Activated CD4-positive, alpha-beta T cell treated with anti-CD3 and anti-CD28 coated beads for 48 hours (primary cell): ENCODE measurements at regions not wholly inside any gene's neighbourhood (a gene's known extent, or its start where the extent isn't known, plus 50 kb on each side); places are given as distances from the start of the nearest gene placed in this dataset.

ENCODE experiments used
- DNase-seq: peaks from one replicate; pipeline ENCODE4 v3.0.0-alpha.2; 2020

DNA sequence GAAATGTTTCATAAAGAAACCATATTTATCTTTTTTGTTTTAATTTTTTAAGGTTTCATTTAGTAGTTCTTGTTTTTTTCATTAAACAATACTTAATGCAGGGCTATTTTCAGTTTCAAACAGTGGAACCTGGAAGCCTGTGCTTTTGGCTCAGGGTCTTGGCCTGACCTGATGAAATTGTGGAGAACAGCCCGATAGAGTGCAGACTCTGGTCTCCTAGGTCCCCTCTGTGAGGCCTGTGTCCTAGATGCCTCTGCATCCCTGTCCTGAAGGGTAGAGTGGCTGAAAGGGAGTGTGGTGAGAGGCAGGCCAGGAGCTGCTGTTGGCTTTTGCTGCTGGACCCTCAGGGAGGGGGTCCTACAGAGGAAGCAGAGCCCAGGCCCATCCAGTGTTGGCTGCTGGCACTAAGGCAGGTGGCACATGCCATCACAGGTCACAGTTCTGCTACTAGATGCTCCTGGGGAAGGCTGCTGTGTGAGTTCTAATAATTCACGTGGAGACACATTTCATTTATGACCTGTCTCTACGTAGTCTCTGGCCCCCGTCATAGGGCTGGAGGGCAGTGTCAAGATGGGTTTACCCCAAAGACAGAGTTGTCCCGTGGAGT is 201.0 kb upstream of the COPS8 start:
- no peak for DNase-seq

GRCh38 chr2:236886456-236886855 is 199.2 kb upstream of the COPS8 start:
- no peak for DNase-seq

DNA sequence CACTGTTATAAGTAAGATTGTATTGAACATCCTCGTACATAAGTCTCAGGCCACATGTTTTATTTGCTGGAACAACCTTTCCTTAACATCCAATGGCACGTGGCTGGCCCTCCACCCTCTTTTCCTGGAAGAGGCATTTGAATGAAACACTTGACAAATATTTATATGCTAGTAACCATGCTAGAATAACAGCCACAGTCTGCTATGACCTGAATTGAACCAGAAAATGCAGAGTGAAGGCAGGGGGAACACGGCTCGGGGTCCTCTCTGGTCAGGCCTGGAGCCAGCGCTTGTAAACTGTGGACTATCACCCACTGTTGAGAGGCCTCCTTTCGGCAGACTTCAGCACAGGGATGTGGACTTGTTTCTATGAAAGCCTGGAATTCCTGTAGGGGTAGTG is 198.2 kb upstream of the COPS8 start:
- no peak for DNase-seq

DNA sequence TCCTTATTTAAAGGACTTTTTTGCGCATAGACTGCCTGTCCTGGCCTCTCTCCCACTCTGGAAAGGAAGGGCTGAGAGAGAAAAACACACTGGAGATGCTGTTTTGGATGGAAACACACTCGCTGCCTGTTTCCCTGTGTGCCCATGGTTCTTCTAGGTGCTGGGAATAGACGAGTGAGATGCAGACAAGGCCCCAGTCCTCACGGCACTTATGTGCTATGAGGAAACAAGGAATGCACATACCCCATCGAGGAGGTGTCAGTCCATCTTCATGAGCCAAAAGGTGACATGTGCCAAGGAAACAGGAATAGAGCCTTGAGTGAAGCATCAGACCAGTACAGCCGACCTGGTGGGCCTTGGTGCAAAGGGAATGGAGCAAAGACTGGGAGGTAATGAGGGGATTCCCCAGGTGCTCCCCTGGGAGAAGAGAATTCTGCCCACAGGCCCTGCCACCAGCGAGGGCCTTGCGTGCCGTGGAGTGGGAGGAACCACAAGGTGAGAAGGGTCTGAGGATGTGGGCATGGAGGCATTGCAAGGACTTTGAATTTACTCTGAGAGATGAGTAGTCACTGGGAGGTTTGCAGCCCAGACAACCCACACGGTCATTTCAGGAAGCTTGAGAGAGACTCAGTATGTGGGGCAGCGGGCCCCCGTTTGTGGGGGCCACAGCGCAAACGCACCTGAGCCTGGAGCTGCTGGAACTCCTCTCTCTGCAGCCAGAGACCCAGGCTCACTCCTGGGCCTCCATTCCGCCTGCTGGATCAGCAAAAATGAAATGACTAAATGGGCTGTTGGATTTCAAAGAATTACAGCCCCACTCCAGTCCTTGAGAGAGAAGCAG is 197.5 kb upstream of the COPS8 start:
- no peak for DNase-seq

DNA sequence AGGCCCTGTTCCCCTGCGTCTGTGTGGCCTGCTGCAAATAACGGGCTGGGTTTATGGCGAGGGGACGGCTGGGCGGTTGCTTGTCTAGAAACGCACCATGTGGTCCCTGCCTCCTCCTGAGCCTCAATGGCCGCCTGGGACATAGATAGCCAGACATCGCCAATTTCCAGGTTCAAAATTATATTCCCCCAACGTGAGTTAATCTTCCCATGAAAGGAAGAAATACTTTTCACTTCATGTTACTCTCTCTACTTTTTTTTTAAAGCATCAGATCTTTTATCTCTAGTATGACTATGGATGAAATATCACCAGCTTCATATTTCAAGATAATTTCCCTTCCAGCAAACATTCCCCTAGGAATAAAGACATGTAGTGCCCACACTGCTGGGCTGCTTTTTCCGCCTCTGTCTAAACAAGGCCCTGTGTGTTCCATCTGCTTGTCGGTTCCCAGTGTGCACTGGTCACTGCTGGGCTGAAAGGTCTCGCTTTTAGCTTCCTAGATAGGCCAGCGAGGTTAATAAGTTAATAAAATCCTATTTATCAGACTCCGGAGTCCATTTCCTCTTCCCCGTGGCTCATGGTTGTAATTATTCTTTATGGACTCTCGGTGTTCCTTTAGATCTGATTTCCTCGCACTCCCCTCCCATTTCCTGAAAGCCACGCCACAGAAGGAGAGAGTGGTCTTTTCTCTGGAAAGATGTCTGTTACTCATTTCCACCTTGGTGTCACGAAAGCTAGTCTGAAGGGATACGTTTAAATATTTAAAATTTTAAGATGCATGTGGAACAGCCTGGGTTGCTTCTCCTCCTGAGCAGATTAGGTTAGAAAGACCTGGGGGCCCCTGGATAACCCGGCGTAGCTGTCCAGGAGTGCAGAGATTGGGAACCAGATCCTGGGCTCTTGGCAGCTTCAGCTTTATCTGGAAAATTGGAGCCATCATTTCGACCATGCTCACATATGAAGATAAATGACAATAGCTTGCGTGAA is 196.6 kb upstream of the COPS8 start:
- no peak for DNase-seq

DNA sequence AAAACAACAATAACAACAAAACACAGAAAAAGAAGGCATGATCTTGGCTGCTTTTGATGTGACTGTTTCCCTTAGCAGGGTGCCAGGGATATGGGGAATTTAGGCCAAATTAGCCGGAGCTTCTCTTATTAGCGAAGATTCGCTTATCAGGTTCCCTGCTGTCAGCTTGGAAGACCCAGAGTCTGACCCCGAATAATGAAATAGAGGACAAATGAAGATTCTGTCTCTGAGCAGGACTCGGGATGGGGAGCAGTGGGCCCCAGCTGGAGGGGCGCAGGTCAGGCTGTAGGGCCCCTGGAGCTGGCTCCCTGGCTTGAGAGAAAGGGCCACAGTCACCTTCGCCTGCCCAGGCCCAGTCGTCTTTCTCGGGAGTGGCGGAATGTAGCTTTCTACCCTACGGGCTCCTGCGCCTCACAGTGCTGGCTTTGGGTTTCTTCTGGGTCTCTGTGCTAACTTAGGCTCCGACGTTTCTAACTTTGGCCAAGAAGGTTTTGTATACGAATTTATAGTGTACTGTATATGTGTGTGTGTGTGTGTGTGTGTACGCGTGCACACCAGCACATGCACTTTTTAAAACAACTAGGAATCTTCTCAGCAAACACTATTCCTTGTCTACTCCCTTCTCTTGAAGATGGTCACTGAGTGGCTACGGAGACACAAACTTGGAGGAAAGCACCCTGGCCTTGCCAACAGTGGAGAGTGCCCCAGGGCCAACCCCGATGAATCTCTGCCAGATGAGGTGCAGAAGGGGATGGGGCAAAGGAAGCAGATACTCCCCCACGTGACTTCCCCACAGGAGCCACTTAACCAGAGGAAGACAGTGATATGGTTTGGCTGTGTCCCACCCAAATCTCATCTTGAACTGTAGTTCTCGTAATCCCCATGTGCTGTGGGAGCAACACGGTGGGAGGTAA is 195.6 kb upstream of the COPS8 start:
- no peak for DNase-seq

DNA sequence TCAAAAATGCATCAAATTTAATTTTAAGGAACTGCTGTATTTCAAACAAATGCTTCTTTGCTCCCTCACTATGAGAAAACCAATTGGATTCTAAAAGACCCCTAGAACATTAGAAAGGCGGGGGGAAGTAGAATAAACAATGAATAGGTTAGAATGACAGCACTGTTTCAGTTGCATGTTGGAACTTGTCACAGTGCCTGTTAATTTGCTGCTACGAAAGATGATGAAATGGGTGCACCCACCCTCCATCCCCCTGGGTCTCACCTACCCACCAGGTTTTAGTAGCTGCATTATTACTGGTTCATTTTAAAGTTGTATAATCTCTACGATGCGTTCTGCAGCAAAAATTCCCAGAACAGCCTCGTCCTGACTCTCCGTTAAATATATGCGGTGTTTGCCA is 193.0 kb upstream of the COPS8 start:
- no peak for DNase-seq

DNA sequence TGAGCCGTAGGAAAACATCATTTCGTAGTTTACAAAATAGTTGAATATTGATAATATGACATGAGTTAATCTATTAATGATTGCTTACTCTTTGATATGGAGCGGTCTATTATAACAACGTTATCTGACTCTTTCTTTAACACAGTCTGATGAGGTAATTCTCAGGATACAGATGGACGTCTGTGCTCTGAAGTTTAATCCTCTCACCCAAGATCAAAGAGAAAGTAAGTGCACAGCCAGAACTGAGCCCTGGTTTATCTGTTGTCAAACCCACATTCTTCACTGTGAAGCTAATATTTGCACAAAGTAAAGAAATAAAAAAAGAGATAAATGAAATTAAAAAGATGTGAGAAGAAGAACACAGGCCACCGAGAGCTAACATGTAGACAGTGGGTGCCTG is 190.9 kb upstream of the COPS8 start:
- DNase-seq = no peak

DNA sequence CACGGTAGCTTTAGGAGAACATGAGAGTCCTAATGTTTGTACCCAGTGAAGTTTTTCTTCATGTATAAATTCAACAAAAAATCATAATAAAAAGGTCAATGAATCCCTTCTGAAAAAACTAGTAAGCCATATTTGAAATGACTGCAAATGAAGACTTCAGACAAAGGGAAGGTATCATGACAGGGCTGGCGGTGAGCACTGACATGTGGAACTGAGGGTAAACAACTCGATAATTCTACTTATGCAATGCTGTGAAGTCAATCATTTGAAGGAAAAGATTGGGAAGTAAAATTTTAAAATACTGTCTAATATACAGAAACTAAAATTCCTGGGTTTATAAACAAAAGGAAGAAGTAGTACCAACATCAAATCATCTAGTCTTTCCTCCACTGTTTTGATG is 190.2 kb upstream of the COPS8 start:
- DNase-seq = no peak

DNA sequence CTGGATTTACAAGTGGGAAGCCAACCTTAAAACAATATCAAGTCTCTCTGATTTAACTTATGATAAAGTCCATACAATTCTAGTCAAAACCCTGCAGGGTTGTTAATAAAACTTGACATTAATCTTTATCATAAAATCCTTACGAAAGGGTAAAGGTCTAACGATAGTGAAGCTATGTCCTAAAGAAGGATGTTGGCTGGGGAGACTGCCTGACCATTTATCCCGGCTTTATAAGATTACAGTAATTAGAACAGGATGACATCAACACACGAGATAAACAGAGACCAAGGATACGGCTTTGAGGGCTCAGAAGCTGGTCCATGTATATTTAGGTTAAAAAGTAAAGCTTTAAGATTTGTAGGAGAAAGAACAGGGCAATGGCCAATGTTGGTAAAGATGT is 189.0 kb upstream of the COPS8 start:
- no peak for DNase-seq

DNA sequence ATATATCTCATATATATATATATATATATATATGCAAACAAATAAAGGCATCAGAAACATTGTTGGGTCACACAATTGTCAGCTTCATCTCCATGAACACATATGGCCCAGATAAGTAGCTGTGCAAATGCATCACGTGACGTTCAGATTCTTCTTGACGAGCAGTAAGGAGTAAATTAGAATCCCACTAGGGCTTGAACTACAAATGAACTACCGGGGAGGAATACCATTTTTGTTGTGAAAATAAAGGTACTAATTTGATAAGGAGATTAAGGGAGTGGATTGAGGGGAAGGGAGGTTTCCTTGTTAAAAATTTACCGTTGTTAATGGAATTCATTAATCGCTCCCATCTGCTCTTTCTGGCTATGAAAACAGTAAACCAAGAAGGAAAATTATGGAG is 186.5 kb upstream of the COPS8 start:
- no peak for DNase-seq

- no peak for DNase-seq
Measured at GRCh38 chr2:236899950-236900640, 185.6 kb upstream of the COPS8 start.

- DNase-seq = no peak
Measured at GRCh38 chr2:236901956-236902355, 183.7 kb upstream of the COPS8 start.

GRCh38 chr2:236903978-236904377 is 181.7 kb upstream of the COPS8 start:
- DNase-seq = no peak

- DNase-seq = no peak
Measured at GRCh38 chr2:236904389-236905263, 181.1 kb upstream of the COPS8 start.

DNA sequence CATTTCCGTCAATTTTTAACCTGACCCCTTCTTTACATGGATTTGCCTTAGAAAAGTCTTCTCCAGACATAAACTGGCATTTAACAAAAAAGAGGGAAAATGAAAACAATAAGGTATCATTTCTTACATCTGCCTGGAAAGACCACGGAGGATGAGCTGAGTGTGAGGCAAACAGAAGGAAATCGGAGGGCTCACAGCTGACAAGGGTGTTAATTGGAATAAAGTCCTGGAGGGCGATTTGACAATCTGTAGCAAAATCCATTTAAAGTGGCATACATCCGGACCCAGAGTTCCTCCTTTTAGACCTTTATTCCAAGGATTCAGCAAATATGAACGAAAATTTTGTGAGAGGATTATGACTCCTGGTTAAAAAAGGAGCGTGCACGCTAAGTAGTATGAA is 179.7 kb upstream of the COPS8 start:
- DNase-seq = no peak

DNA sequence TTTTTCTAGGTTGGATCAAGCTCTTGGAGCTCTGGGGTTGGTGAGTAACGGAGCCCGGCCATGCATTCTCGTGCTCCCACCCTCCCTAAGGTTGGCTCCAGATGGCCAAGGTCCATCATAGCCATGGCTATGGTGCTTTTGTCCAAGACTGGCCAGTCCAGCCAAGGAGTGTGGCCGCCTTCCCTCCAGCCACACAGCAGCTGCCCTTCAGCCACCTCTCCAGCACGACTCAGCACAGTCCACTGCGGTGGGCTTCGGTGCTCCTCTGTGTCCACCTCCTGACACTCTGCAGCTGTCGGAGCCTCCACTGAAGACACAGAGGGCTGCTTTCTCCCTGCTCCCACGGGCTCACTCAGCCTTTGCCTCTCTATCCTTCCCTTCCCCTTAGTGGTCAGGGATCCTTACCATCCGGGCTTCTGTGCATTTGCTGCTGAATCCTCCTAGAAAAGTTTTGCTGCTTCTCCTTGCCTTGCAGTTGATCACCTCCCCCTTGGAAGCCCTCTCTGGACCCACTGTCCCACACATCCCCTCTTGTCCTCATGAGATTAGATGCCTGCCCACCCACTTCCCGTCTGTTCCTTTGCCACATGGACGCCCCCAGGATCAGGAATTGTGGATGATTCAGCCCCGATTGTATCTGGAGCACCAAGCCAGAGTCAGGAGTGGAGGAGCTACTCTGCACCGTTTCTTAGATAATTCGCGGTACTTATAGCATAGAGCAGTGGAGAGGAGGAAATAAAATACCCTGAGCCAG is 177.1 kb upstream of the COPS8 start:
- no peak for DNase-seq

- DNase-seq = no peak
Measured at GRCh38 chr2:236909193-236909504, 176.5 kb upstream of the COPS8 start.

- no peak for DNase-seq
Measured at GRCh38 chr2:236909802-236910201, 175.9 kb upstream of the COPS8 start.
